ENCODE measurements at regions not wholly inside any gene's neighbourhood (a gene's known extent, or its start where the extent isn't known, plus 50 kb on each side); places are given as distances from the start of the nearest gene placed in this dataset.

DNA sequence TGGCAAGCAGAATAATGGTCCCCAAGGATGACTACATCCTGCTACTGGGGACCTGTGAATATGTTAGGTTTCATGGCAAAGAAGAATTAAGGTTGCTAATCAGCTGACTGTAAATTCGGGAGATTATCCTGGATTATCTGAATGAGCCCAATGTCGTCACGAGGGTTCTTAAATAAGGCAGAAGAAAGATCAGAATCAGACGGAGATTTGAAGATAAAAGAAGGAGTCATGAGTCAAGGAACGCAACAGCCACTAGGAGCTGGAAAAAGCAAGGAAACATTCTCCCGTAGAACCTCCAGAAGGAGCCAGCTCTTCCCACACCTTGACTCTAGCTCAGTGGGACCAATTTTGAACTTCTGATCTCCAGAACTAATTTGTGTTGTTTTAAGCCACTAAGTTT is 82.9 kb upstream of the APBB1IP start:
- no peaks in the 10 kb centered on the region for H3K36me3 ChIP-seq (ENCODE audit: control insufficient read depth in 4 of 4, insufficient read depth in 3 of 4, low read depth in 1 of 4, low read length in 3 of 4)
- 82% methylated on average over 6 of the region's 6 CpGs for WGBS
- DNase-seq (ENCODE audit: low spot score), result no peak
- H3K27ac ChIP-seq (ENCODE audit: low read depth in 1 of 2, low read length in 2 of 2), result no peak overlapping the region
- H3K27me3 ChIP-seq (ENCODE audit: control insufficient read depth in 4 of 4, insufficient read depth in 4 of 4, low read length in 3 of 4), result no peaks in the 10 kb centered on the region
- no peak overlapping the region for H3K9ac ChIP-seq (ENCODE audit: low read depth in 1 of 2, low read length in 2 of 2)
- no peaks in the 10 kb centered on the region for H3K4me1 ChIP-seq (ENCODE audit: control insufficient read depth in 4 of 4, insufficient read depth in 4 of 4, low read length in 3 of 4)
- no peak overlapping the region for H3K4me3 ChIP-seq (ENCODE audit: low read depth in 1 of 3, low read length in 3 of 3)
- no peaks in the 10 kb centered on the region for H3K9me3 ChIP-seq (ENCODE audit: control insufficient read depth in 4 of 4, low read length in 3 of 4)
- TF ChIP-seq, protein P1, sequence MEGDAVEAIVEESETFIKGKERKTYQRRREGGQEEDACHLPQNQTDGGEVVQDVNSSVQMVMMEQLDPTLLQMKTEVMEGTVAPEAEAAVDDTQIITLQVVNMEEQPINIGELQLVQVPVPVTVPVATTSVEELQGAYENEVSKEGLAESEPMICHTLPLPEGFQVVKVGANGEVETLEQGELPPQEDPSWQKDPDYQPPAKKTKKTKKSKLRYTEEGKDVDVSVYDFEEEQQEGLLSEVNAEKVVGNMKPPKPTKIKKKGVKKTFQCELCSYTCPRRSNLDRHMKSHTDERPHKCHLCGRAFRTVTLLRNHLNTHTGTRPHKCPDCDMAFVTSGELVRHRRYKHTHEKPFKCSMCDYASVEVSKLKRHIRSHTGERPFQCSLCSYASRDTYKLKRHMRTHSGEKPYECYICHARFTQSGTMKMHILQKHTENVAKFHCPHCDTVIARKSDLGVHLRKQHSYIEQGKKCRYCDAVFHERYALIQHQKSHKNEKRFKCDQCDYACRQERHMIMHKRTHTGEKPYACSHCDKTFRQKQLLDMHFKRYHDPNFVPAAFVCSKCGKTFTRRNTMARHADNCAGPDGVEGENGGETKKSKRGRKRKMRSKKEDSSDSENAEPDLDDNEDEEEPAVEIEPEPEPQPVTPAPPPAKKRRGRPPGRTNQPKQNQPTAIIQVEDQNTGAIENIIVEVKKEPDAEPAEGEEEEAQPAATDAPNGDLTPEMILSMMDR (IDR thresholded peaks at IDR 0.05; ENCODE audit: low read depth, low read length, missing input control), result no peak
- TF ChIP-seq SP1 (IDR thresholded peaks at IDR 0.05) (no peak), NR2F2 (IDR thresholded peaks at IDR 0.05) (no peak), FOXA1 (IDR thresholded peaks at IDR 0.05) (no peak)
- TF ChIP-seq, protein P2, sequence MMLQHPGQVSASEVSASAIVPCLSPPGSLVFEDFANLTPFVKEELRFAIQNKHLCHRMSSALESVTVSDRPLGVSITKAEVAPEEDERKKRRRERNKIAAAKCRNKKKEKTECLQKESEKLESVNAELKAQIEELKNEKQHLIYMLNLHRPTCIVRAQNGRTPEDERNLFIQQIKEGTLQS (IDR thresholded peaks at IDR 0.05), result no peak
- TF ChIP-seq, protein P3, sequence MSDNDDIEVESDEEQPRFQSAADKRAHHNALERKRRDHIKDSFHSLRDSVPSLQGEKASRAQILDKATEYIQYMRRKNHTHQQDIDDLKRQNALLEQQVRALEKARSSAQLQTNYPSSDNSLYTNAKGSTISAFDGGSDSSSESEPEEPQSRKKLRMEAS (IDR thresholded peaks at IDR 0.05), result no peak
- TF ChIP-seq, protein P4, sequence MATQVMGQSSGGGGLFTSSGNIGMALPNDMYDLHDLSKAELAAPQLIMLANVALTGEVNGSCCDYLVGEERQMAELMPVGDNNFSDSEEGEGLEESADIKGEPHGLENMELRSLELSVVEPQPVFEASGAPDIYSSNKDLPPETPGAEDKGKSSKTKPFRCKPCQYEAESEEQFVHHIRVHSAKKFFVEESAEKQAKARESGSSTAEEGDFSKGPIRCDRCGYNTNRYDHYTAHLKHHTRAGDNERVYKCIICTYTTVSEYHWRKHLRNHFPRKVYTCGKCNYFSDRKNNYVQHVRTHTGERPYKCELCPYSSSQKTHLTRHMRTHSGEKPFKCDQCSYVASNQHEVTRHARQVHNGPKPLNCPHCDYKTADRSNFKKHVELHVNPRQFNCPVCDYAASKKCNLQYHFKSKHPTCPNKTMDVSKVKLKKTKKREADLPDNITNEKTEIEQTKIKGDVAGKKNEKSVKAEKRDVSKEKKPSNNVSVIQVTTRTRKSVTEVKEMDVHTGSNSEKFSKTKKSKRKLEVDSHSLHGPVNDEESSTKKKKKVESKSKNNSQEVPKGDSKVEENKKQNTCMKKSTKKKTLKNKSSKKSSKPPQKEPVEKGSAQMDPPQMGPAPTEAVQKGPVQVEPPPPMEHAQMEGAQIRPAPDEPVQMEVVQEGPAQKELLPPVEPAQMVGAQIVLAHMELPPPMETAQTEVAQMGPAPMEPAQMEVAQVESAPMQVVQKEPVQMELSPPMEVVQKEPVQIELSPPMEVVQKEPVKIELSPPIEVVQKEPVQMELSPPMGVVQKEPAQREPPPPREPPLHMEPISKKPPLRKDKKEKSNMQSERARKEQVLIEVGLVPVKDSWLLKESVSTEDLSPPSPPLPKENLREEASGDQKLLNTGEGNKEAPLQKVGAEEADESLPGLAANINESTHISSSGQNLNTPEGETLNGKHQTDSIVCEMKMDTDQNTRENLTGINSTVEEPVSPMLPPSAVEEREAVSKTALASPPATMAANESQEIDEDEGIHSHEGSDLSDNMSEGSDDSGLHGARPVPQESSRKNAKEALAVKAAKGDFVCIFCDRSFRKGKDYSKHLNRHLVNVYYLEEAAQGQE (IDR thresholded peaks at IDR 0.05), result no peak

DNA sequence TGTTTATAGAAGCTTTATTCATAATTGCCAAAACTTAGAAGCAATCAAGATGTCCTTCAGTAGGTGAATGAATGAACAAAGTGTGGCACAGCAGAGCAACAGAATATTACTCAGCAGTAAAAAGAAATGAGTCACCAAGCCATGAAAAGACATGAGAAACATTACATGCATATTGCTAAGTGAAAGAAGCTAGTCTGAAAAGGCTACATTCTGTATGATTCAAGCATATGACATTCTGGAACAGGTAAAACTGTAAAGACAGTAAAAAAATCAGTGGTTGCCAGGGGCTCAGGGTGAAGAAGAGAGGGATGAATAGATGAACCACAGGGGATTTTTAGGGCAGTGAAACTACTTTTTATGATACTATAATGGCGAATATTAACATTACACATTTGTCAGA is 80.9 kb upstream of the APBB1IP start:
- TF ChIP-seq FOXA1 (IDR thresholded peaks at IDR 0.05) (no peak), SP1 (IDR thresholded peaks at IDR 0.05) (no peak), RAD21 (IDR thresholded peaks at IDR 0.05) (no peak), EGR1 (IDR thresholded peaks at IDR 0.05; ENCODE audit: low read depth in 2 of 2) (no peak), HNF4G (IDR thresholded peaks at IDR 0.05) (no peak), RXRA (IDR thresholded peaks at IDR 0.05) (no peak), NR2F2 (IDR thresholded peaks at IDR 0.05) (no peak), HNF4A (conservative IDR thresholded peaks at IDR 0.05) (no peak), TAF1 (conservative IDR thresholded peaks at IDR 0.05) (no peak), YY1 (IDR thresholded peaks at IDR 0.05) (no peak), FOXA2 (IDR thresholded peaks at IDR 0.05) (no peak)
- TF ChIP-seq, protein P4 (IDR thresholded peaks at IDR 0.05), result no peak
- TF ChIP-seq, protein P1 (IDR thresholded peaks at IDR 0.05; ENCODE audit: low read depth, low read length, missing input control), result no peak
- WGBS, result 4% methylated on average over 1 of the region's 1 CpG
- no peak overlapping the region for H3K4me3 ChIP-seq (ENCODE audit: low read depth in 1 of 3, low read length in 3 of 3)

More for the DNA sequence above, 80.9 kb upstream of the APBB1IP start:
- Histone ChIP-seq H3K9ac (ENCODE audit: low read depth in 1 of 2, low read length in 2 of 2) (no peak overlapping the region), H3K36me3 (ENCODE audit: control insufficient read depth in 4 of 4, insufficient read depth in 3 of 4, low read depth in 1 of 4, low read length in 3 of 4) (no peaks in the 10 kb centered on the region), H3K27ac (ENCODE audit: low read depth in 1 of 2, low read length in 2 of 2) (no peak overlapping the region), H3K4me1 (ENCODE audit: control insufficient read depth in 4 of 4, insufficient read depth in 4 of 4, low read length in 3 of 4) (no peaks in the 10 kb centered on the region), H3K27me3 (ENCODE audit: control insufficient read depth in 4 of 4, insufficient read depth in 4 of 4, low read length in 3 of 4) (no peaks in the 10 kb centered on the region), H3K9me3 (ENCODE audit: control insufficient read depth in 4 of 4, low read length in 3 of 4) (no peaks in the 10 kb centered on the region)
- DNase-seq (ENCODE audit: low spot score), result no peak
